Ecto neural progenitor cell (in vitro differentiated cells): ENCODE measurements at regions not wholly inside any gene's neighbourhood (a gene's known extent, or its start where the extent isn't known, plus 50 kb on each side); places are given as distances from the start of the nearest gene placed in this dataset.
"Not testable (repeated sequence)": the region's sequence is repeated elsewhere in the genome, so short reads cannot be mapped to it uniquely, and the experiment has no call there.

Source experiments
- DNase-seq: peaks from one replicate; pipeline ENCODE4 v3.0.0-alpha.2; 2018; ENCODE audit warnings: low spot score

- no peak for DNase-seq
Observed at GRCh38 chr5:16987776-16988175, 51.7 kb upstream of the MYO10 start.

GRCh38 chr5:16990817-16991520 lies 54.9 kb upstream of the MYO10 start:
- DNase-seq = not testable (repeated sequence)

- no peak for DNase-seq
Observed at GRCh38 chr5:16992006-16992405, 55.9 kb upstream of the MYO10 start.

- DNase-seq = no peak
Observed at GRCh38 chr5:16992444-16992843, 56.4 kb upstream of the MYO10 start.

GRCh38 chr5:16994565-16994964 lies 58.5 kb upstream of the MYO10 start:
- DNase-seq = peak; percentile 60

- no peak for DNase-seq
Observed at GRCh38 chr5:16995372-16995771, 59.3 kb upstream of the MYO10 start.

- DNase-seq = no peak
Observed at GRCh38 chr5:17000291-17000939, 64.3 kb upstream of the MYO10 start.

- no peak for DNase-seq
Observed at GRCh38 chr5:17001428-17001827, 65.3 kb upstream of the MYO10 start.

GRCh38 chr5:17004441-17005106 lies 68.5 kb upstream of the MYO10 start:
- no peak for DNase-seq

GRCh38 chr5:17005107-17005828 lies 69.2 kb upstream of the MYO10 start:
- DNase-seq = no peak

GRCh38 chr5:17012289-17012688 lies 76.2 kb upstream of the MYO10 start:
- DNase-seq = no peak

- no peak for DNase-seq
Observed at GRCh38 chr5:17014686-17015085, 78.6 kb upstream of the MYO10 start.

GRCh38 chr5:17018871-17019270 lies 82.8 kb upstream of the MYO10 start:
- no peak for DNase-seq

- DNase-seq = no peak
Observed at GRCh38 chr5:17019324-17019723, 83.2 kb upstream of the MYO10 start.

- DNase-seq = no peak
Observed at GRCh38 chr5:17020678-17021601, 84.9 kb upstream of the MYO10 start.

- no peak for DNase-seq
Observed at GRCh38 chr5:17021602-17021932, 85.5 kb upstream of the MYO10 start.

GRCh38 chr5:17022296-17022695 lies 86.2 kb upstream of the MYO10 start:
- DNase-seq = no peak

- DNase-seq = no peak
Observed at GRCh38 chr5:17024686-17025180, 88.6 kb upstream of the MYO10 start.

GRCh38 chr5:17031659-17032277 lies 95.7 kb upstream of the MYO10 start:
- DNase-seq = not testable (repeated sequence)

GRCh38 chr5:17032314-17032985 lies 96.4 kb upstream of the MYO10 start:
- not testable (repeated sequence) for DNase-seq
